ENCODE measurements at regions not wholly inside any gene's neighbourhood (a gene's known extent, or its start where the extent isn't known, plus 50 kb on each side); places are given as distances from the start of the nearest gene placed in this dataset.

- TF ChIP-seq CTCF (IDR thresholded peaks at IDR 0.05) (no peak), POLR2A (IDR thresholded peaks at IDR 0.05) (no peak), POLR2AphosphoS5 (IDR thresholded peaks at IDR 0.05) (no peak)
These were observed 302.4 kb upstream of the TNRC6C start for GRCh38 chr17:77656054-77656453.

All from breast epithelium (tissue), 3 donors.